Activated T-helper 2 cell treated with anti-CD3 and anti-CD28 coated beads, Interferon-gamma antibody, Interleukin-2, Interleukin-4, amounts not matched to agents 10 μg/mL and 5 μg/mL and 100 μg/mL, durations not matched to agents 14 hours and 24 hours and 36 hours (primary cell): ENCODE measurements at regions not wholly inside any gene's neighbourhood (a gene's known extent, or its start where the extent isn't known, plus 50 kb on each side); places are given as distances from the start of the nearest gene placed in this dataset.

Experiments
- DNase-seq: peaks from one replicate; pipeline ENCODE4 v3.0.0; 2021; ENCODE audit warnings: low spot score
- H3K27ac Mint-ChIP-seq: one replicate; pipeline ENCODE4 v1.8.0; 2021; ENCODE audit warnings: mixed read lengths
- H3K27me3 Mint-ChIP-seq: one replicate; pipeline ENCODE4 v1.8.0; 2021; ENCODE audit warnings: low read depth, mixed read lengths
- H3K36me3 Mint-ChIP-seq: one replicate; pipeline ENCODE4 v1.8.0; 2021; ENCODE audit warnings: low read depth, mixed read lengths
- H3K4me1 Mint-ChIP-seq: one replicate; pipeline ENCODE4 v1.8.0; 2021; ENCODE audit warnings: low read depth, mixed read lengths
- H3K4me3 Mint-ChIP-seq: one replicate; pipeline ENCODE4 v1.8.0; 2021; ENCODE audit warnings: low read depth, mild to moderate bottlenecking, moderate library complexity, mixed read lengths
- H3K9me3 Mint-ChIP-seq: one replicate; pipeline ENCODE4 v1.8.0; 2021; ENCODE audit warnings: mixed read lengths
- intact Hi-C: fragments of 100-400 bp; cut with micrococcal nuclease; formaldehyde crosslinking; loops from one replicate; pipeline ENCODE4 v1.15.1; 2023

GRCh38 chr6:22221211-22221610 is 75.6 kb downstream of the PRL start:
- Mint-ChIP-seq H3K36me3 (no peaks in the 10 kb centered on the region), H3K9me3 (no peaks in the 10 kb centered on the region), H3K4me1 (no peaks in the 10 kb centered on the region), H3K4me3 (no peak overlapping the region), H3K27ac (no peak overlapping the region), H3K27me3 (no peaks in the 10 kb centered on the region)
- intact Hi-C loops, result no loop called here
- no peak for DNase-seq

- Mint-ChIP-seq H3K36me3 (no peaks in the 10 kb centered on the region), H3K9me3 (no peaks in the 10 kb centered on the region), H3K27me3 (no peaks in the 10 kb centered on the region), H3K4me1 (no peaks in the 10 kb centered on the region), H3K4me3 (no peak overlapping the region), H3K27ac (no peak overlapping the region)
- DNase-seq, result no peak
- intact Hi-C loops, result no loop called here
Observed at GRCh38 chr6:22221630-22222029, 75.2 kb downstream of the PRL start.

- Mint-ChIP-seq H3K4me1 (no peaks in the 10 kb centered on the region), H3K36me3 (no peaks in the 10 kb centered on the region), H3K9me3 (no peaks in the 10 kb centered on the region), H3K27me3 (no peaks in the 10 kb centered on the region), H3K27ac (no peak overlapping the region), H3K4me3 (no peak overlapping the region)
- no peak for DNase-seq
- intact Hi-C loops, result no loop called here
Observed at GRCh38 chr6:22222469-22222868, 74.4 kb downstream of the PRL start.

- no peak for DNase-seq
- H3K27me3 Mint-ChIP-seq, result no peaks in the 10 kb centered on the region
- no peak overlapping the region for H3K4me3 Mint-ChIP-seq
- H3K27ac Mint-ChIP-seq, result no peak overlapping the region
- no peaks in the 10 kb centered on the region for H3K36me3 Mint-ChIP-seq
- no peaks in the 10 kb centered on the region for H3K9me3 Mint-ChIP-seq
- H3K4me1 Mint-ChIP-seq, result peaks cover 2% of the 10 kb centered on the region
- intact Hi-C loops, result no loop called here
Observed at GRCh38 chr6:22227824-22228610, 68.8 kb downstream of the PRL start.

GRCh38 chr6:22231050-22231449 is 65.8 kb downstream of the PRL start:
- no peaks in the 10 kb centered on the region for H3K36me3 Mint-ChIP-seq
- intact Hi-C loops, result no loop called here
- H3K4me1 Mint-ChIP-seq, result peaks cover 2% of the 10 kb centered on the region
- no peaks in the 10 kb centered on the region for H3K27me3 Mint-ChIP-seq
- H3K4me3 Mint-ChIP-seq, result no peak overlapping the region
- H3K9me3 Mint-ChIP-seq, result peaks cover 8% of the 10 kb centered on the region
- DNase-seq, result no peak
- no peak overlapping the region for H3K27ac Mint-ChIP-seq

GRCh38 chr6:22231616-22232015 is 65.2 kb downstream of the PRL start:
- Mint-ChIP-seq H3K36me3 (no peaks in the 10 kb centered on the region), H3K4me1 (peaks cover 2% of the 10 kb centered on the region), H3K4me3 (no peak overlapping the region), H3K27ac (no peak overlapping the region), H3K27me3 (no peaks in the 10 kb centered on the region), H3K9me3 (peaks cover 9% of the 10 kb centered on the region)
- no peak for DNase-seq
- intact Hi-C loops, result no loop called here

- intact Hi-C loops, result no loop called here
- no peak for DNase-seq
- H3K27me3 Mint-ChIP-seq, result no peaks in the 10 kb centered on the region
- no peaks in the 10 kb centered on the region for H3K4me1 Mint-ChIP-seq
- no peaks in the 10 kb centered on the region for H3K36me3 Mint-ChIP-seq
- H3K27ac Mint-ChIP-seq, result no peak overlapping the region
- peaks cover 9% of the 10 kb centered on the region for H3K9me3 Mint-ChIP-seq
- H3K4me3 Mint-ChIP-seq, result no peak overlapping the region
Observed at GRCh38 chr6:22236626-22237414, 60.0 kb downstream of the PRL start.
